ENCODE measurements at regions not wholly inside any gene's neighbourhood (a gene's known extent, or its start where the extent isn't known, plus 50 kb on each side); places are given as distances from the start of the nearest gene placed in this dataset.

DNA sequence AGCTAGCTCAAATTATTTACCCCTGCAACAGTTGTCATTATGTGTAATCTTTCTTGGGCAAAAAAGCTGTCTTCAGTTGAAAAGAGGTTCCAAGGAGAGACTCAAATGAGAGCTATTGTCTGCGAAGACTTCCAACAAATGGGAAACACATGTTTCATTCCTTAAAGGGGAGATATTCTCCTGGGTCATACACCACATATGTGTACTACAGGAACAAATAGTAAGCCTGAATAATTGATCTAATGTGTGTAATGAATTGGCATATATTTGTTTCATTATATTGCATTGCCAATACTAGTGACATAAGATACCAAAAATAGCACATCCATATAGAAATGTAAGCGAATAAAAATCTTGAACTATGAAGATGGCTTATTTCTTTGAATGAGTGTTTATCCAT, 950.9 kb upstream of the NDST4 start:
- TF ChIP-seq, protein P1, sequence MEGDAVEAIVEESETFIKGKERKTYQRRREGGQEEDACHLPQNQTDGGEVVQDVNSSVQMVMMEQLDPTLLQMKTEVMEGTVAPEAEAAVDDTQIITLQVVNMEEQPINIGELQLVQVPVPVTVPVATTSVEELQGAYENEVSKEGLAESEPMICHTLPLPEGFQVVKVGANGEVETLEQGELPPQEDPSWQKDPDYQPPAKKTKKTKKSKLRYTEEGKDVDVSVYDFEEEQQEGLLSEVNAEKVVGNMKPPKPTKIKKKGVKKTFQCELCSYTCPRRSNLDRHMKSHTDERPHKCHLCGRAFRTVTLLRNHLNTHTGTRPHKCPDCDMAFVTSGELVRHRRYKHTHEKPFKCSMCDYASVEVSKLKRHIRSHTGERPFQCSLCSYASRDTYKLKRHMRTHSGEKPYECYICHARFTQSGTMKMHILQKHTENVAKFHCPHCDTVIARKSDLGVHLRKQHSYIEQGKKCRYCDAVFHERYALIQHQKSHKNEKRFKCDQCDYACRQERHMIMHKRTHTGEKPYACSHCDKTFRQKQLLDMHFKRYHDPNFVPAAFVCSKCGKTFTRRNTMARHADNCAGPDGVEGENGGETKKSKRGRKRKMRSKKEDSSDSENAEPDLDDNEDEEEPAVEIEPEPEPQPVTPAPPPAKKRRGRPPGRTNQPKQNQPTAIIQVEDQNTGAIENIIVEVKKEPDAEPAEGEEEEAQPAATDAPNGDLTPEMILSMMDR (IDR thresholded peaks at IDR 0.05; ENCODE audit: insufficient read depth, low read length) = no peak
- TF ChIP-seq REST (IDR thresholded peaks at IDR 0.05; ENCODE audit: insufficient replicate concordance, low read depth) = no peak
- TF ChIP-seq POLR2AphosphoS5 (IDR thresholded peaks at IDR 0.05; ENCODE audit: low read depth) = no peak
- no peak for TF ChIP-seq SPI1 (IDR thresholded peaks at IDR 0.05; ENCODE audit: borderline replicate concordance, low read depth)

All from HL-60 (cell line).